ENCODE measurements at regions not wholly inside any gene's neighbourhood (a gene's known extent, or its start where the extent isn't known, plus 50 kb on each side); places are given as distances from the start of the nearest gene placed in this dataset.
A peak's percentile ranks its signal among the peaks of the same experiment; 100 is the strongest.

DNA sequence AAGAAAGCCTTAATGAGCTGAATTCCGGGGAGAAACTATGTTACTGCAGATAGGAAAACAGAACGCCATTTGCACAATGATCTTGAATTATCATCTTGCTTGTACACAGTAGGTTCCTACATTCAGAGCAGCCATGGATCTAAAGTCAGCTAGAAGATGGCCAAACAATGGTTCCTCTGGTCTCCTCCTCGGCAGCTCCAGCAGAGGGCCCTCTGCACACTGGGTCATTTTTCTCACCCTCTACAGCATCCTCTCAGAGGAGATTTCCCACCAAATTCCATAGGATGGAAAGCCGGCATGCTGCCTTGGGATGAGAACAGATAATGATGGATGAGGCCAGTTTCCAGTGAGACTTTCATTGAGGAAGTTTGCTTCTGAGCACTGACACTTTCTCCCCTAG lies 308.5 kb upstream of the NFE2L3 start:
- Histone ChIP-seq H3K27ac (peak overlapping the region; percentile 83 to 93), H3K27me3 (no peaks in the 10 kb centered on the region), H3K9me3 (no peaks in the 10 kb centered on the region), H3K4me3 (no peak overlapping the region), H3K36me3 (no peaks in the 10 kb centered on the region), H3K4me1 (peaks cover 0 to 97% (median 73%) of the 10 kb centered on the region in 4 donors)
- no peak for DNase-seq
- intact Hi-C loops (cut with DNase I; ENCODE audit: low total_unique reads), result loop anchor here (10.0 kb wide), 1 partner anchor 89 kb away; no protein-coding TSS in a partner anchor
- TF ChIP-seq, protein P1, sequence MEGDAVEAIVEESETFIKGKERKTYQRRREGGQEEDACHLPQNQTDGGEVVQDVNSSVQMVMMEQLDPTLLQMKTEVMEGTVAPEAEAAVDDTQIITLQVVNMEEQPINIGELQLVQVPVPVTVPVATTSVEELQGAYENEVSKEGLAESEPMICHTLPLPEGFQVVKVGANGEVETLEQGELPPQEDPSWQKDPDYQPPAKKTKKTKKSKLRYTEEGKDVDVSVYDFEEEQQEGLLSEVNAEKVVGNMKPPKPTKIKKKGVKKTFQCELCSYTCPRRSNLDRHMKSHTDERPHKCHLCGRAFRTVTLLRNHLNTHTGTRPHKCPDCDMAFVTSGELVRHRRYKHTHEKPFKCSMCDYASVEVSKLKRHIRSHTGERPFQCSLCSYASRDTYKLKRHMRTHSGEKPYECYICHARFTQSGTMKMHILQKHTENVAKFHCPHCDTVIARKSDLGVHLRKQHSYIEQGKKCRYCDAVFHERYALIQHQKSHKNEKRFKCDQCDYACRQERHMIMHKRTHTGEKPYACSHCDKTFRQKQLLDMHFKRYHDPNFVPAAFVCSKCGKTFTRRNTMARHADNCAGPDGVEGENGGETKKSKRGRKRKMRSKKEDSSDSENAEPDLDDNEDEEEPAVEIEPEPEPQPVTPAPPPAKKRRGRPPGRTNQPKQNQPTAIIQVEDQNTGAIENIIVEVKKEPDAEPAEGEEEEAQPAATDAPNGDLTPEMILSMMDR (IDR thresholded peaks at IDR 0.05), result no peak

GRCh38 chr7:25844102-25844870 lies 307.7 kb upstream of the NFE2L3 start:
- Histone ChIP-seq H3K4me1 (peaks cover 0 to 99% (median 75%) of the 10 kb centered on the region in 4 donors), H3K27me3 (no peaks in the 10 kb centered on the region), H3K4me3 (no peak overlapping the region), H3K9me3 (no peaks in the 10 kb centered on the region), H3K36me3 (no peaks in the 10 kb centered on the region), H3K27ac (peak overlapping the region; percentile 83 to 93)
- intact Hi-C loops (cut with DNase I; ENCODE audit: low total_unique reads), result loop anchor here (10.0 kb wide), 1 partner anchor 89 kb away; no protein-coding TSS in a partner anchor
- TF ChIP-seq, protein P1 (IDR thresholded peaks at IDR 0.05), result no peak
- no peak for DNase-seq

GRCh38 chr7:25845464-25845863 lies 306.5 kb upstream of the NFE2L3 start:
- DNase-seq, result no peak
- Histone ChIP-seq H3K27me3 (no peaks in the 10 kb centered on the region), H3K4me3 (no peak overlapping the region), H3K9me3 (no peaks in the 10 kb centered on the region), H3K36me3 (no peaks in the 10 kb centered on the region), H3K4me1 (peaks cover 0 to 99% (median 70%) of the 10 kb centered on the region in 4 donors), H3K27ac (peak overlapping the region; percentile 83 to 93)
- intact Hi-C loops (cut with DNase I; ENCODE audit: low total_unique reads), result loop anchor here (10.0 kb wide), 1 partner anchor 91 kb away; no protein-coding TSS in a partner anchor
- TF ChIP-seq, protein P1 (IDR thresholded peaks at IDR 0.05), result no peak

DNA sequence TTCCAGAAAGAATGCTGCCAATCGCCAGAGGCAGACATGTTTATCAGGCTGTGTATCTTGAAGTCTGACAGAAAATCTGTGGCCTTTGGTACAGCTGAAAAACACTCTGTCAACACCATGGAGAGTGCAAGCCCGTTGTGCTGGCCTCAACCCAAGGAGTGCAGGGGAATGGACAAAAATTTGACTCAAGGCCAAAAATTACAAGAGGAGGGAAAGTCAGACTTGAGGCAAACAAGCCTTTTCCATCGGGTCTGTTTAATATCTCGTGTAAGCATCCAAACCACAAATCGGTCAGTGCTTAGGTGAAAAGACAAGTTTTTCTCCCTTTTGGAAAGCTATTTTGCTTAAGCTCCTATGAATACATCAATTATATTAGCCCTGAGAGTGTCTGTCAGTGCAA lies 305.3 kb upstream of the NFE2L3 start:
- H3K36me3 ChIP-seq, result no peaks in the 10 kb centered on the region
- no peaks in the 10 kb centered on the region for H3K9me3 ChIP-seq
- DNase-seq, result peak; percentile 93 to 96
- no peak overlapping the region for H3K4me3 ChIP-seq
- TF ChIP-seq, protein P1 (IDR thresholded peaks at IDR 0.05), result no peak
- intact Hi-C loops (cut with DNase I; ENCODE audit: low total_unique reads), result loop anchor here (10.0 kb wide), 1 partner anchor 92 kb away; no protein-coding TSS in a partner anchor
- peaks cover 0 to 99% (median 73%) of the 10 kb centered on the region in 4 donors for H3K4me1 ChIP-seq
- H3K27me3 ChIP-seq, result no peaks in the 10 kb centered on the region
- H3K27ac ChIP-seq, result peak overlapping the region; percentile 83 to 93

- TF ChIP-seq, protein P1 (IDR thresholded peaks at IDR 0.05), result no peak
- H3K27ac ChIP-seq, result peak overlapping the region; percentile 83 to 93
- intact Hi-C loops (cut with DNase I; ENCODE audit: low total_unique reads), result loop anchor here (10.0 kb wide), 1 partner anchor 93 kb away; no protein-coding TSS in a partner anchor
- no peak overlapping the region for H3K4me3 ChIP-seq
- DNase-seq, result no peak
- no peaks in the 10 kb centered on the region for H3K27me3 ChIP-seq
- no peaks in the 10 kb centered on the region for H3K36me3 ChIP-seq
- peaks cover 3 to 99% (median 74%) of the 10 kb centered on the region in 4 donors for H3K4me1 ChIP-seq
- no peaks in the 10 kb centered on the region for H3K9me3 ChIP-seq
These were observed 304.5 kb upstream of the NFE2L3 start for GRCh38 chr7:25847336-25848070.
